CD4-positive, alpha-beta T cell (primary cell): ENCODE measurements at regions not wholly inside any gene's neighbourhood (a gene's known extent, or its start where the extent isn't known, plus 50 kb on each side); places are given as distances from the start of the nearest gene placed in this dataset.

ENCODE experiments used
- ATAC-seq: fragments of 200-7000 bp; cut with Tn5 transposase; one replicate; pipeline ENCODE4 v1.10.0; 2022; ENCODE audit warnings: mild to moderate bottlenecking; ENCODE audit not compliant: poor library complexity
- CTCF ChIA-PET: fragments of 350-600 bp; sonication (Branson Sonifier 250); formaldehyde crosslinking; loops from one replicate; lab custom pipeline; 2021; ENCODE audit warnings: antibody characterized with exemption, inconsistent platforms; lab: Charles Lee
- POLR2A ChIA-PET: fragments of 350-600 bp; sonication (Branson Sonifier 250); formaldehyde crosslinking; loops from one replicate; lab custom pipeline; 2021; ENCODE audit warnings: antibody characterized with exemption, inconsistent platforms; lab: Charles Lee
- DNase-seq, 14 experiments: peaks; one replicate each; pipeline ENCODE4 v3.0.0-alpha.2; 2013 to 2020; ENCODE audit warnings: mixed read lengths in 2 of 14
- H3K27ac ChIP-seq, 2 donors: one replicate each; pipeline versions ENCODE4 v1.5.1 to v1.7.0; 2013; ENCODE audit warnings: low read length in 2 of 2, low read depth in 1 of 2, mild to moderate bottlenecking in 1 of 2
- H3K27me3 ChIP-seq, 2 experiments: 1 replicate in 1 of 2; 2 replicates in 1 of 2; pipeline versions ENCODE4 v1.6.1 to v1.7.0; 2013; ENCODE audit warnings: low read length in 2 of 2, control low read depth in 1 of 2, mild to moderate bottlenecking in 1 of 2, moderate library complexity in 1 of 2; ENCODE audit not compliant: insufficient read depth in 2 of 2, control insufficient read depth in 1 of 2
- H3K36me3 ChIP-seq: one replicate; pipeline ENCODE4 v1.6.1; 2013; ENCODE audit warnings: low read length, control low read depth; ENCODE audit not compliant: insufficient read depth
- H3K4me1 ChIP-seq: one replicate; pipeline ENCODE4 v1.6.1; 2013; ENCODE audit warnings: low read length, control low read depth; ENCODE audit not compliant: insufficient read depth
- H3K4me3 ChIP-seq: one replicate; pipeline ENCODE4 v1.5.1; 2013; ENCODE audit warnings: mild to moderate bottlenecking, low read length, moderate library complexity
- H3K9me3 ChIP-seq, 2 experiments: 1 replicate in 1 of 2; 2 replicates in 1 of 2; pipeline versions ENCODE4 v1.6.1 to v1.7.0; 2013; ENCODE audit warnings: low read length in 2 of 2, mild to moderate bottlenecking in 2 of 2, control low read depth in 1 of 2, moderate library complexity in 1 of 2; ENCODE audit not compliant: control insufficient read depth in 1 of 2, insufficient read depth in 1 of 2
- H3K27ac Mint-ChIP-seq: one replicate; pipeline ENCODE4 v1.8.0; 2020; ENCODE audit warnings: mixed read lengths
- H3K27me3 Mint-ChIP-seq: one replicate; pipeline ENCODE4 v1.8.0; 2021; ENCODE audit warnings: mixed read lengths
- H3K36me3 Mint-ChIP-seq: one replicate; pipeline ENCODE4 v1.8.0; 2021; ENCODE audit warnings: low read depth, mixed read lengths
- H3K4me1 Mint-ChIP-seq: one replicate; pipeline ENCODE4 v1.8.0; 2021; ENCODE audit warnings: low read depth, mixed read lengths
- H3K4me3 Mint-ChIP-seq: one replicate; pipeline ENCODE4 v1.8.0; 2020; ENCODE audit warnings: mild to moderate bottlenecking, mixed read lengths
- H3K9me3 Mint-ChIP-seq: one replicate; pipeline ENCODE4 v1.8.0; 2020; ENCODE audit warnings: mixed read lengths
- CTCF ChIP-seq: fragments of 200-600 bp; IDR thresholded peaks from one replicate; pipeline ENCODE4 v1.8.0; 2022; ENCODE audit warnings: antibody characterized with exemption, mild to moderate bottlenecking
- intact Hi-C, 2 experiments: fragments of 100-400 bp; cut with DNase I in 1 of 2; cut with micrococcal nuclease in 1 of 2; formaldehyde crosslinking; loops; one replicate each; pipeline versions ENCODE4 v1.15.1 to v1.9.0; 2023 to 2025; cut with DNase I, micrococcal nuclease

- Mint-ChIP-seq H3K36me3 (no peaks in the 10 kb centered on the region), H3K27me3 (no peaks in the 10 kb centered on the region), H3K4me3 (no peak overlapping the region), H3K9me3 (peaks cover 12% of the 10 kb centered on the region), H3K27ac (no peak overlapping the region), H3K4me1 (no peaks in the 10 kb centered on the region)
- Histone ChIP-seq H3K4me3 (no peak overlapping the region), H3K27me3 (no peaks in the 10 kb centered on the region), H3K4me1 (no peaks in the 10 kb centered on the region), H3K27ac (no peak overlapping the region), H3K9me3 (no peaks in the 10 kb centered on the region), H3K36me3 (no peaks in the 10 kb centered on the region)
- ChIA-PET POLR2A (no interaction called here), CTCF (no interaction called here)
- no peak for TF ChIP-seq CTCF
- ATAC-seq (no peak), DNase-seq (no peak)
- intact Hi-C loops = no loop called here
Observed at GRCh38 chr2:52368141-52368540, 1336.2 kb upstream of the NRXN1 start.

GRCh38 chr2:52365946-52366345 is 1334.0 kb upstream of the NRXN1 start:
- Histone ChIP-seq H3K4me1 (no peaks in the 10 kb centered on the region), H3K9me3 (no peaks in the 10 kb centered on the region), H3K27ac (no peak overlapping the region), H3K27me3 (no peaks in the 10 kb centered on the region), H3K4me3 (no peak overlapping the region), H3K36me3 (no peaks in the 10 kb centered on the region)
- no peak for DNase-seq
- no peak for ATAC-seq
- no peaks in the 10 kb centered on the region for H3K36me3 Mint-ChIP-seq
- no peak overlapping the region for H3K4me3 Mint-ChIP-seq
- intact Hi-C loops = no loop called here
- ChIA-PET CTCF (no interaction called here), POLR2A (no interaction called here)
- no peaks in the 10 kb centered on the region for H3K4me1 Mint-ChIP-seq
- peaks cover 12% of the 10 kb centered on the region for H3K9me3 Mint-ChIP-seq
- no peak overlapping the region for H3K27ac Mint-ChIP-seq
- no peaks in the 10 kb centered on the region for H3K27me3 Mint-ChIP-seq
- no peak for TF ChIP-seq CTCF

- Histone ChIP-seq H3K27ac (no peak overlapping the region), H3K36me3 (no peaks in the 10 kb centered on the region), H3K9me3 (peaks cover 0 to 13% of the 10 kb centered on the region in 2 experiments), H3K4me3 (no peak overlapping the region), H3K27me3 (no peaks in the 10 kb centered on the region), H3K4me1 (no peaks in the 10 kb centered on the region)
- no peaks in the 10 kb centered on the region for H3K36me3 Mint-ChIP-seq
- no peaks in the 10 kb centered on the region for H3K4me1 Mint-ChIP-seq
- no peaks in the 10 kb centered on the region for H3K27me3 Mint-ChIP-seq
- intact Hi-C loops = no loop called here
- peaks cover 2% of the 10 kb centered on the region for H3K9me3 Mint-ChIP-seq
- POLR2A ChIA-PET = no interaction called here
- H3K27ac Mint-ChIP-seq = no peak overlapping the region
- CTCF ChIA-PET = no interaction called here
- TF ChIP-seq CTCF = no peak
- H3K4me3 Mint-ChIP-seq = no peak overlapping the region
- ATAC-seq = no peak
- no peak for DNase-seq
Observed at GRCh38 chr2:52356556-52356955, 1324.6 kb upstream of the NRXN1 start.
